ENCODE measurements at regions not wholly inside any gene's neighbourhood (a gene's known extent, or its start where the extent isn't known, plus 50 kb on each side); places are given as distances from the start of the nearest gene placed in this dataset.
"Not testable (repeated sequence)": the region's sequence is repeated elsewhere in the genome, so short reads cannot be mapped to it uniquely, and the experiment has no call there.

DNA sequence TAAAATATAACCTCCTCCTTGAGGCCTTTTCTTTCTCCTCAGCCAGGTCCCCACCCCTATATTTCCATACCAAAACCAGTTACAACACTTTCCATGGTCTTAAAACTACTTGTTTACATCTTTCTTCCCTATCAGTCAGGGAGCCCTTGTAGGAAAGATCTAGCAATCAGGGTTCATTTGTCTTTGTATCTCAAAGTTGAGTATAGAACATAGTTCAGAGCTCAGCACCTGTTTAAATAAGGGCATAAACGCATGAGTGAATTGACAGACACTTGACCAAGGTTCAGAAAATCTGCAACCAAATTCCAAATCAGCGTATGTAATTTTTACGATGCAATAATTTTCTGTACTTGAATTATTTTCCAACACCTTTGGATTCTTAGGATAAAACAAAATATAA lies 352.2 kb upstream of the MAGEB16 start:
- H3K27ac Mint-ChIP-seq = no peak overlapping the region
- H3K4me1 Mint-ChIP-seq (ENCODE audit: unreplicated experiment) = no peaks in the 10 kb centered on the region
- no peaks in the 10 kb centered on the region for H3K36me3 Mint-ChIP-seq
- H3K4me3 Mint-ChIP-seq = no peak overlapping the region
- no peak for DNase-seq (ENCODE audit: extremely low spot score, unreplicated experiment)
- H3K27me3 Mint-ChIP-seq = no peaks in the 10 kb centered on the region
- H3K9me3 Mint-ChIP-seq = no peaks in the 10 kb centered on the region
- TF ChIP-seq, protein P1, sequence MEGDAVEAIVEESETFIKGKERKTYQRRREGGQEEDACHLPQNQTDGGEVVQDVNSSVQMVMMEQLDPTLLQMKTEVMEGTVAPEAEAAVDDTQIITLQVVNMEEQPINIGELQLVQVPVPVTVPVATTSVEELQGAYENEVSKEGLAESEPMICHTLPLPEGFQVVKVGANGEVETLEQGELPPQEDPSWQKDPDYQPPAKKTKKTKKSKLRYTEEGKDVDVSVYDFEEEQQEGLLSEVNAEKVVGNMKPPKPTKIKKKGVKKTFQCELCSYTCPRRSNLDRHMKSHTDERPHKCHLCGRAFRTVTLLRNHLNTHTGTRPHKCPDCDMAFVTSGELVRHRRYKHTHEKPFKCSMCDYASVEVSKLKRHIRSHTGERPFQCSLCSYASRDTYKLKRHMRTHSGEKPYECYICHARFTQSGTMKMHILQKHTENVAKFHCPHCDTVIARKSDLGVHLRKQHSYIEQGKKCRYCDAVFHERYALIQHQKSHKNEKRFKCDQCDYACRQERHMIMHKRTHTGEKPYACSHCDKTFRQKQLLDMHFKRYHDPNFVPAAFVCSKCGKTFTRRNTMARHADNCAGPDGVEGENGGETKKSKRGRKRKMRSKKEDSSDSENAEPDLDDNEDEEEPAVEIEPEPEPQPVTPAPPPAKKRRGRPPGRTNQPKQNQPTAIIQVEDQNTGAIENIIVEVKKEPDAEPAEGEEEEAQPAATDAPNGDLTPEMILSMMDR (conservative IDR thresholded peaks at IDR 0.05) = no peak

DNA sequence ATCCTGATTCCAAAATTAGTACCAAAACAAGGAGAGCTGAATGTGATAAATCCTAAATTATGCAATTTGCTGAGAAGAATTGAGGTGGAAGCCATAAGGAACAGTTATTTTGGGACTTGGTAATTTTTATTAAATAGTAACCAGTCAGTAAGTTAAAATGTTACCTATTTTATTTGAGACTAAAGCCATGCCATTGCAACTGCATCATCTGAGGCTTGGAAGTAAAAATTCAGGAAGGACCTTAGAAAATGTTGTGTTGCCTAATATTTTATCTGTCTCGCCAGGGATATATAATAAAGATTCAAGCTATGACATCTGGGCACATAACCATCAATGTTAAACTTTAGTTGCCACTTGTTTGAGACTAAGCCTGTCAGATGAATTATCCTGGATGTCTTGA lies 341.3 kb upstream of the MAGEB16 start:
- H3K36me3 Mint-ChIP-seq = no peaks in the 10 kb centered on the region
- DNase-seq (ENCODE audit: extremely low spot score, unreplicated experiment) = no peak
- TF ChIP-seq, protein P1 (conservative IDR thresholded peaks at IDR 0.05) = no peak
- no peaks in the 10 kb centered on the region for H3K27me3 Mint-ChIP-seq
- no peak overlapping the region for H3K27ac Mint-ChIP-seq
- H3K4me1 Mint-ChIP-seq (ENCODE audit: unreplicated experiment) = no peaks in the 10 kb centered on the region
- H3K9me3 Mint-ChIP-seq = no peaks in the 10 kb centered on the region
- no peak overlapping the region for H3K4me3 Mint-ChIP-seq

GRCh38 chrX:35458142-35458541 lies 340.0 kb upstream of the MAGEB16 start:
- Mint-ChIP-seq H3K27me3 (no peaks in the 10 kb centered on the region), H3K27ac (no peak overlapping the region), H3K9me3 (no peaks in the 10 kb centered on the region), H3K36me3 (no peaks in the 10 kb centered on the region), H3K4me3 (no peak overlapping the region), H3K4me1 (ENCODE audit: unreplicated experiment) (no peaks in the 10 kb centered on the region)
- TF ChIP-seq, protein P1 (conservative IDR thresholded peaks at IDR 0.05) = no peak
- no peak for DNase-seq (ENCODE audit: extremely low spot score, unreplicated experiment)

DNA sequence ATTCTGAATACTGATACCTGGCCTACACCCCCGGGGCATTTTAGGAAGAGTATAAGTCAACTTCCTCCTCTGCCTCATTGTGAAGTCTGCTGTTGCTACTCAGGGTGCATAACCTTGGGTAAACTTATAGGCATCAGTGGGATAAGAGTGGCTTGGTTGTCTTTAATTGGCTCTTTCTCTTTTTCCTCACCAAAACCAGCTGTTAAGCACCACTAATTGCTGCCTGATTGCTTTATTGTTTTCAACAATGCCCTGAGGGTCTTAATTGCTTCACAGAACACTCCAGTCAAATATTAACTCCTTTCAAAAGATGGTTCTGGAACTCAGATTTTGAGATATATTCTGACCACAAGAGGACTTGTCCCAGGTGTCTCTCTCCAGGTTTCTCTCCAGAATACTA lies 337.0 kb upstream of the MAGEB16 start:
- TF ChIP-seq, protein P1 (conservative IDR thresholded peaks at IDR 0.05) = no peak
- Mint-ChIP-seq H3K36me3 (no peaks in the 10 kb centered on the region), H3K27ac (no peak overlapping the region), H3K4me1 (ENCODE audit: unreplicated experiment) (no peaks in the 10 kb centered on the region), H3K9me3 (no peaks in the 10 kb centered on the region), H3K4me3 (no peak overlapping the region), H3K27me3 (no peaks in the 10 kb centered on the region)
- no peak for DNase-seq (ENCODE audit: extremely low spot score, unreplicated experiment)

- H3K9me3 Mint-ChIP-seq; H3K27ac Mint-ChIP-seq; DNase-seq (ENCODE audit: extremely low spot score, unreplicated experiment); H3K4me3 Mint-ChIP-seq; H3K27me3 Mint-ChIP-seq; H3K36me3 Mint-ChIP-seq; H3K4me1 Mint-ChIP-seq (ENCODE audit: unreplicated experiment): not testable (repeated sequence)
Measured at GRCh38 chrX:35496671-35497070, 301.5 kb upstream of the MAGEB16 start.

DNA sequence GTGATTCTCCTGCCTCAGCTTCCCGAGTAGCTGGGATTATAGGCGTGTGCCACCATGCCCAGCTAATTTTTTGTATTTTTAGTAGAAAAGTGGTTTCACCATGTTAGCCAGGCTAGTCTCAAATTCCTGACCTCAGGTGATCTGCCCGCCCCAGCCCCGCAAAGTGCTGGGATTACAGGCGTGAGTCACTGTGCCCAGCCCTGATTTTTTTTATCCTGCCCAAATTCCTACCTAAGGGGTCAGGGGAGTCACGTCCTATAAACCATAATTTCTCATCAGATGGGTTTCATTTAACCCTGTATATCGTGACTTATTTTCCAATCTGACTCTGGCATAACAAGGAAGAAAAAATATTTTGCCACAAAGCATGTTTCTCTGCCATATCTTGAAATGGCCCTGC lies 300.7 kb upstream of the MAGEB16 start:
- not testable (repeated sequence) for H3K27ac Mint-ChIP-seq; H3K9me3 Mint-ChIP-seq; DNase-seq (ENCODE audit: extremely low spot score, unreplicated experiment); H3K27me3 Mint-ChIP-seq; H3K4me1 Mint-ChIP-seq (ENCODE audit: unreplicated experiment); H3K4me3 Mint-ChIP-seq; H3K36me3 Mint-ChIP-seq
